Upper lobe of left lung (tissue), 6 donors: ENCODE measurements at regions not wholly inside any gene's neighbourhood (a gene's known extent, or its start where the extent isn't known, plus 50 kb on each side); places are given as distances from the start of the nearest gene placed in this dataset.
"Not testable (repeated sequence)": the region's sequence is repeated elsewhere in the genome, so short reads cannot be mapped to it uniquely, and the experiment has no call there.

ENCODE experiments used
- ATAC-seq, 2 donors: fragments of 200-7000 bp; cut with Tn5 transposase; one replicate each; pipeline ENCODE4 v1.9.1; 2022; ENCODE audit warnings: mild to moderate bottlenecking in 2 of 2, moderate library complexity in 2 of 2; ENCODE audit not compliant: low FRiP score in 2 of 2
- DNase-seq, 2 donors: peaks; one replicate each; pipeline ENCODE4 v3.0.0-alpha.2; 2019 to 2020
- H3K27ac ChIP-seq, 4 donors: fragments of 200-600 bp; sonication (generic); one replicate each; pipeline ENCODE4 v1.5.1; 2016 to 2019
- H3K27me3 ChIP-seq, 4 donors: fragments of 200-600 bp; sonication (generic); one replicate each; pipeline ENCODE4 v1.5.1; 2017 to 2019
- H3K36me3 ChIP-seq, 4 donors: fragments of 200-600 bp; sonication (generic); one replicate each; pipeline ENCODE4 v1.5.1; 2016 to 2019
- H3K4me1 ChIP-seq, 4 donors: fragments of 200-600 bp; sonication (generic); one replicate each; pipeline ENCODE4 v1.5.1; 2018 to 2019
- H3K4me3 ChIP-seq, 4 donors: fragments of 200-600 bp; sonication (generic); one replicate each; pipeline ENCODE4 v1.5.1; 2017 to 2019; ENCODE audit warnings: mild to moderate bottlenecking in 2 of 4, moderate library complexity in 1 of 4
- H3K9me3 ChIP-seq, 4 donors: fragments of 200-600 bp; sonication (generic); one replicate each; pipeline ENCODE4 v1.5.1; 2018 to 2019
- CTCF ChIP-seq, 6 experiments: fragments of 450-650 bp in 4 of 6; fragments of 200-600 bp in 2 of 6; sonication (generic) in 2 of 6; IDR thresholded peaks; one replicate each; pipeline ENCODE4 v1.5.1; 2016 to 2019; ENCODE audit warnings: antibody characterized with exemption in 6 of 6
- EP300 ChIP-seq, 4 donors: sonication (generic); formaldehyde crosslinking; IDR thresholded peaks; one replicate each; pipeline ENCODE4 v1.5.1; 2017; ENCODE audit warnings: antibody characterized with exemption in 4 of 4, control low read depth in 2 of 4
- POLR2A ChIP-seq, 4 donors: fragments of 450-650 bp; IDR thresholded peaks; one replicate each; pipeline ENCODE4 v1.5.1; 2016 to 2017; ENCODE audit warnings: antibody characterized with exemption in 4 of 4, mild to moderate bottlenecking in 2 of 4
- POLR2AphosphoS5 ChIP-seq, 2 donors: sonication (generic); formaldehyde crosslinking; IDR thresholded peaks; one replicate each; pipeline ENCODE4 v1.5.1; 2017; ENCODE audit warnings: antibody characterized with exemption in 2 of 2
- WGBS, 2 donors: methylation state at CpG; one replicate each; pipeline ENCODE4 v1.1.5; 2017 to 2018; 5-methylcytosine and 5-hydroxymethylcytosine counted together
- donor health status: DM: no; HTN: no; CAD: no; lungs with moderate emphysema.
- donor health status: DM: no; HTN: yes; CAD: no; lungs with severe emphysema.

GRCh38 chr2:67323209-67323991 lies 73.7 kb upstream of the ETAA1 start:
- no peak for ATAC-seq
- no peak for TF ChIP-seq CTCF (IDR thresholded peaks at IDR 0.05)
- no peak for TF ChIP-seq POLR2AphosphoS5 (IDR thresholded peaks at IDR 0.05)
- TF ChIP-seq POLR2A (IDR thresholded peaks at IDR 0.05), result no peak
- TF ChIP-seq EP300 (IDR thresholded peaks at IDR 0.05), result no peak
- Histone ChIP-seq H3K4me1 (no peaks in the 10 kb centered on the region), H3K9me3 (no peaks in the 10 kb centered on the region), H3K27me3 (no peaks in the 10 kb centered on the region), H3K4me3 (no peak overlapping the region), H3K27ac (no peak overlapping the region), H3K36me3 (no peaks in the 10 kb centered on the region)
- 51 to 65% methylated on average over 4 of the region's 4 CpGs for WGBS, 2 donors
- no peak for DNase-seq

DNA sequence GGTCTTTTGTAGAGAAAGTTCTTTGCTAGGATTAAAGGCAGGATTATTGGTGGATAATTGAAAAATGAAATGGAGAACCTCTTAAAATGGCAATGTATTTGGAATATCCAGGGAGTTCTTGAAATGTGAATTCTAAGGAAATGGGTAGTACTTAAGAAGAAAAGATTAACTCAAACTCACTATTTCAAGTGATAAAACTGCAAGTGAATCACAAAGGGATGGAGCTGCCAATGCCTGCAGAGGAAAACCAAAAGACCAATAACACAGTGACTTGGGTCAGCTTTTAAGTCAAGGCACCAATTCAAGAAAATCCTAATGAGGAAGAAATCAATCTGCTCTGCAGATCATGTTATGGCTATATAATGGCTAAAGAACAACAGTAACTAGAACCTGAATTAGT lies 67.6 kb upstream of the ETAA1 start:
- DNase-seq, result no peak
- no peak for TF ChIP-seq CTCF (IDR thresholded peaks at IDR 0.05)
- TF ChIP-seq POLR2AphosphoS5 (IDR thresholded peaks at IDR 0.05), result no peak
- no peak for TF ChIP-seq EP300 (IDR thresholded peaks at IDR 0.05)
- no peak for TF ChIP-seq POLR2A (IDR thresholded peaks at IDR 0.05)
- no peaks in the 10 kb centered on the region for H3K36me3 ChIP-seq
- no peaks in the 10 kb centered on the region for H3K27me3 ChIP-seq
- H3K9me3 ChIP-seq, result no peaks in the 10 kb centered on the region
- no peak overlapping the region for H3K27ac ChIP-seq
- no peaks in the 10 kb centered on the region for H3K4me1 ChIP-seq
- no peak for ATAC-seq
- H3K4me3 ChIP-seq, result no peak overlapping the region

- no peak for DNase-seq
- Histone ChIP-seq H3K4me3 (no peak overlapping the region), H3K36me3 (no peaks in the 10 kb centered on the region), H3K9me3 (no peaks in the 10 kb centered on the region), H3K27me3 (no peaks in the 10 kb centered on the region), H3K4me1 (no peaks in the 10 kb centered on the region), H3K27ac (no peak overlapping the region)
- TF ChIP-seq EP300 (IDR thresholded peaks at IDR 0.05) (no peak), POLR2AphosphoS5 (IDR thresholded peaks at IDR 0.05) (no peak), POLR2A (IDR thresholded peaks at IDR 0.05) (no peak), CTCF (IDR thresholded peaks at IDR 0.05) (no peak)
- ATAC-seq, result no peak
Observed at GRCh38 chr2:67329951-67330350, 67.2 kb upstream of the ETAA1 start.

GRCh38 chr2:67331419-67332086 lies 65.6 kb upstream of the ETAA1 start:
- not testable (repeated sequence) for H3K27ac ChIP-seq, H3K4me1 ChIP-seq, ATAC-seq, H3K4me3 ChIP-seq, H3K27me3 ChIP-seq, H3K36me3 ChIP-seq, DNase-seq, H3K9me3 ChIP-seq
- 90 to 94% methylated on average over 9 of the region's 9 CpGs for WGBS, 2 donors

- Histone ChIP-seq H3K27ac (no peak overlapping the region), H3K9me3 (no peaks in the 10 kb centered on the region), H3K36me3 (no peaks in the 10 kb centered on the region), H3K4me1 (no peaks in the 10 kb centered on the region), H3K27me3 (no peaks in the 10 kb centered on the region), H3K4me3 (no peak overlapping the region)
- WGBS, 2 donors, result 73% methylated on average over 2 of the region's 2 CpGs
- ATAC-seq, result no peak
- no peak for DNase-seq
- TF ChIP-seq POLR2A (IDR thresholded peaks at IDR 0.05), result no peak
- no peak for TF ChIP-seq POLR2AphosphoS5 (IDR thresholded peaks at IDR 0.05)
- TF ChIP-seq CTCF (IDR thresholded peaks at IDR 0.05), result no peak
- TF ChIP-seq EP300 (IDR thresholded peaks at IDR 0.05), result no peak
Observed at GRCh38 chr2:67337903-67338302, 59.2 kb upstream of the ETAA1 start.
